ENCODE measurements at regions not wholly inside any gene's neighbourhood (a gene's known extent, or its start where the extent isn't known, plus 50 kb on each side); places are given as distances from the start of the nearest gene placed in this dataset.

GRCh38 chr4:53786632-53787031 lies 195.3 kb upstream of the LNX1 start:
- no peak for TF ChIP-seq CTCF (conservative IDR thresholded peaks at IDR 0.05 in 1 of 2, IDR thresholded peaks at IDR 0.05 in 1 of 2; ENCODE audit: low read depth in 1 of 2, low read length in 2 of 2)
- no peak for TF ChIP-seq EZH2 (IDR thresholded peaks at IDR 0.05; ENCODE audit: low read length, missing control alignments)
